Panc1 (cell line): ENCODE measurements at regions not wholly inside any gene's neighbourhood (a gene's known extent, or its start where the extent isn't known, plus 50 kb on each side); places are given as distances from the start of the nearest gene placed in this dataset.
"Not testable (repeated sequence)": the region's sequence is repeated elsewhere in the genome, so short reads cannot be mapped to it uniquely, and the experiment has no call there.

ENCODE experiments used
- ATAC-seq: fragments of 200-7000 bp; cut with Tn5 transposase; 2 replicates; pipeline ENCODE4 v1.9.1; 2020; ENCODE audit warnings: mild to moderate bottlenecking, moderate library complexity
- BruUV-seq: library from RNA; stranded (reverse); fragments of 400-500 nt; replicated peaks from 2 replicates; lab custom pipeline; 2021; lab: Mats Ljungman, UMichigan
- CTCF ChIA-PET: fragments of 300-600 bp; sonication (Branson Sonifier 250); formaldehyde crosslinking; loops from one replicate; lab custom pipeline; 2022; ENCODE audit warnings: antibody characterized with exemption; lab: Charles Lee
- POLR2A ChIA-PET: fragments of 300-600 bp; sonication (Branson Sonifier 250); formaldehyde crosslinking; loops from one replicate; lab custom pipeline; 2022; ENCODE audit warnings: antibody characterized with exemption; lab: Charles Lee
- DNase-seq: peaks from one replicate; pipeline ENCODE4 v3.0.0-alpha.2; 2010; ENCODE audit warnings: low read depth, low spot score
- H3K27ac ChIP-seq: 2 replicates; pipeline ENCODE4 v1.5.1; 2011; ENCODE audit warnings: mild to moderate bottlenecking, low read length, inconsistent platforms
- H3K27me3 ChIP-seq: fragments of 200-500 bp; sonication (Bioruptor generic); 2 replicates; pipeline ENCODE4 v1.6.0; 2014; ENCODE audit warnings: low read length, inconsistent platforms; ENCODE audit not compliant: control insufficient read depth, insufficient read depth
- H3K36me3 ChIP-seq: fragments of 200-500 bp; sonication (Bioruptor generic); 2 replicates; pipeline ENCODE4 v1.5.1; 2014; ENCODE audit warnings: inconsistent platforms, mild to moderate bottlenecking, low read length, moderate library complexity; ENCODE audit not compliant: control insufficient read depth, insufficient read depth
- H3K4me1 ChIP-seq: 2 replicates; pipeline ENCODE4 v1.5.1; 2011; ENCODE audit warnings: inconsistent platforms, mild to moderate bottlenecking, low read length, moderate library complexity; ENCODE audit not compliant: control insufficient read depth, insufficient read depth
- H3K4me3 ChIP-seq, 2 experiments: 2 replicates each; pipeline ENCODE4 v1.5.1; 2011 to 2012; ENCODE audit warnings: low read depth in 2 of 2, low read length in 2 of 2, mild to moderate bottlenecking in 2 of 2, inconsistent platforms in 1 of 2, moderate library complexity in 1 of 2
- H3K9me3 ChIP-seq: fragments of 200-500 bp; sonication (Bioruptor generic); 2 replicates; pipeline ENCODE4 v1.5.1; 2014; ENCODE audit warnings: low read depth, mild to moderate bottlenecking, inconsistent platforms, low read length, moderate library complexity; ENCODE audit not compliant: control insufficient read depth, insufficient read depth
- POLR2AphosphoS5 ChIP-seq: IDR thresholded peaks from 2 replicates; pipeline ENCODE4 v1.6.1; 2012; ENCODE audit warnings: mild to moderate bottlenecking, low read depth, low read length, moderate library complexity
- SIN3A ChIP-seq: IDR thresholded peaks from 2 replicates; pipeline ENCODE4 v1.6.1; 2012; ENCODE audit warnings: low read depth, mild to moderate bottlenecking, low read length, moderate library complexity, borderline replicate concordance; ENCODE audit not compliant: insufficient read depth
- TCF7L2 ChIP-seq: IDR thresholded peaks from 2 replicates; pipeline ENCODE4 v1.6.1; 2011; ENCODE audit warnings: mild to moderate bottlenecking, low read depth, low read length, inconsistent platforms
- in situ Hi-C: cut with HindIII; loops from 2 replicates; pipeline ENCODE4 v1.10.0; 2016; ENCODE audit warnings: low sequenced_read_pairs, low pct_unique_long_range_greater_than_20kb
- intact Hi-C: fragments of 100-400 bp; cut with micrococcal nuclease; formaldehyde crosslinking; loops from one replicate; pipeline ENCODE4 v1.10.0; 2022; ENCODE audit not compliant: unreplicated experiment
- TF ChIP-seq, protein P1 (sequence below): fragments of 450-650 bp; IDR thresholded peaks from 2 replicates; pipeline ENCODE4 v1.5.1; 2017; ENCODE audit warnings: mild to moderate bottlenecking
- TF ChIP-seq, protein P2 (sequence below), 2 experiments: IDR thresholded peaks; 2 replicates each; pipeline ENCODE4 v1.6.1; 2011 to 2012; ENCODE audit warnings: low read depth in 2 of 2, control low read depth in 1 of 2, low read length in 1 of 2, mild to moderate bottlenecking in 1 of 2, moderate library complexity in 1 of 2; ENCODE audit not compliant: insufficient read depth in 1 of 2

DNA sequence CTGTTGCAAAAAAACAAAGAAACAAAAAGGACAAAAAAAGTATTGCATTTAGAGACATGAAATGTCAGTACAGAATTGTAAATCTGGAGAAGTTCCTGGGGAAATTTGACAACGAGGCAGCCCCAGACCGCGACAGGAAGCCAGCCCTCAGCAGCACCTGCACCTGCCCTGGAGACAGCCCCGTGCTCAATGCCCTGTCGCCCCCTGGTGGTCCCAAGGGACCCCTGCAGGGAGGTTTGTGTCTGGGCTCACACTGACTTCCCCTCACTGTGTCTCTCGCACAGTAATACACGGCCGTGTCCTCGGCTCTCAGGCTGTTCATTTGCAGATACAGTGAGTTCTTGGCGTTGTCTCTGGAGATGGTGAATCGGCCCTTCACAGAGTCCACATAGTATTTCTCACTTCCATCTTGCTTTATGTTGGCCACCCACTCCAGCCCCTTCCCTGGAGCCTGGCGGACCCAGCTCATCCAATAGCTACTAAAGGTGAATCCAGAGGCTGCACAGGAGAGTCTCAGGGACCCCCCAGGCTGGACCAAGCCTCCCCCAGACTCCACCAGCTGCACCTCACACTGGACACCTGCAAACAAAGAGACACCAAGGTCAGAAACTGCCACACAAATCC lies 535.6 kb downstream of the TMEM121 start:
- POLR2A ChIA-PET, DNase-seq, in situ Hi-C loops, H3K36me3 ChIP-seq, H3K4me3 ChIP-seq, ATAC-seq, H3K9me3 ChIP-seq, H3K27ac ChIP-seq, H3K27me3 ChIP-seq, H3K4me1 ChIP-seq, BruUV-seq, CTCF ChIA-PET: not testable (repeated sequence)
- TF ChIP-seq, protein P1, sequence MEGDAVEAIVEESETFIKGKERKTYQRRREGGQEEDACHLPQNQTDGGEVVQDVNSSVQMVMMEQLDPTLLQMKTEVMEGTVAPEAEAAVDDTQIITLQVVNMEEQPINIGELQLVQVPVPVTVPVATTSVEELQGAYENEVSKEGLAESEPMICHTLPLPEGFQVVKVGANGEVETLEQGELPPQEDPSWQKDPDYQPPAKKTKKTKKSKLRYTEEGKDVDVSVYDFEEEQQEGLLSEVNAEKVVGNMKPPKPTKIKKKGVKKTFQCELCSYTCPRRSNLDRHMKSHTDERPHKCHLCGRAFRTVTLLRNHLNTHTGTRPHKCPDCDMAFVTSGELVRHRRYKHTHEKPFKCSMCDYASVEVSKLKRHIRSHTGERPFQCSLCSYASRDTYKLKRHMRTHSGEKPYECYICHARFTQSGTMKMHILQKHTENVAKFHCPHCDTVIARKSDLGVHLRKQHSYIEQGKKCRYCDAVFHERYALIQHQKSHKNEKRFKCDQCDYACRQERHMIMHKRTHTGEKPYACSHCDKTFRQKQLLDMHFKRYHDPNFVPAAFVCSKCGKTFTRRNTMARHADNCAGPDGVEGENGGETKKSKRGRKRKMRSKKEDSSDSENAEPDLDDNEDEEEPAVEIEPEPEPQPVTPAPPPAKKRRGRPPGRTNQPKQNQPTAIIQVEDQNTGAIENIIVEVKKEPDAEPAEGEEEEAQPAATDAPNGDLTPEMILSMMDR, result peak; percentile 64
- intact Hi-C loops, result loop anchor here (10.0 kb wide), 1 partner anchor 93 kb away; no protein-coding TSS in a partner anchor

DNA sequence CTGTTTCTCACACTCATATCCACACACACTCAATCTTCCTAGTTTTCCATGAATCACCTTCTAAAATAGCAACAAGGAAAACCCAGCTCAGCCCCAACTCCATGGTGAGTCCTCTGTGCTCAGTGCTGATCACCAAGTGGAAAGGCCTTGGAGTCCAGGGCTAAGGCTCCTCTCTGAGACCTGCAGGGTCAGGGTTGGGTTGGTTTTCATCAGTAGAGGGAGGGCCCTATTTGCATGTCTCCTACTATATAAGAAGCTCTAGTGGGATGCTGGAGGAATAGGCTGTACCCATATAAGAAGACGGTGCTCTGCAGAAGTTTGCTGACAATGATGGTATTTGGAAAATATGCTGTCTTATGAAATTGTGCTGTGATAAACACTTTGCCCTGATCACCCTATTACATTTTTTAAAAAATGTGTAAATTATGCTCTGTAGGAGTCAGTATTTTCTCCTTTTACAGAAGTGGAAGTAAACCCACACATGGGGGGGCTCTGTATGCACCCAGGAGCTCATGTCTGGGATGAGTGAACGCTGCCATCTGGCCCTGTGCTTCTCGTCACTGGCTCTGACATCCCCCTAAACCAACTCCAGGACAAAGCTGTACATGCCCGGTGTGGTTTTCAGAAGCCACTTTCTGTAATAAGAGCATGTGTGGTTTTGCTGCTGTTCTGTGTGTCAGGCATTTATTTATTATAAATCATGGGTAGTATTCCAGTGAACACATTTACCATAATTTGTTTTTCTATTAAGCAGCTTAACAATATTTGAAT lies 536.3 kb downstream of the TMEM121 start:
- intact Hi-C loops (loop anchor here (10.0 kb wide), 1 partner anchor 92 kb away; no protein-coding TSS in a partner anchor), in situ Hi-C loops (no loop called here)
- no TSS peak for BruUV-seq
- no peaks in the 10 kb centered on the region for H3K9me3 ChIP-seq
- ChIA-PET CTCF (no interaction called here), POLR2A (no interaction called here)
- no peaks in the 10 kb centered on the region for H3K4me1 ChIP-seq
- 0 out of 2 replicates have a peak, but pooled peaks cover 2% of the 10 kb centered on the region for H3K27me3 ChIP-seq
- H3K4me3 ChIP-seq, result no peak overlapping the region
- ATAC-seq (no peak), DNase-seq (no peak)
- H3K27ac ChIP-seq, result no peak overlapping the region
- TF ChIP-seq, protein P1, result no peak
- TF ChIP-seq, protein P2, sequence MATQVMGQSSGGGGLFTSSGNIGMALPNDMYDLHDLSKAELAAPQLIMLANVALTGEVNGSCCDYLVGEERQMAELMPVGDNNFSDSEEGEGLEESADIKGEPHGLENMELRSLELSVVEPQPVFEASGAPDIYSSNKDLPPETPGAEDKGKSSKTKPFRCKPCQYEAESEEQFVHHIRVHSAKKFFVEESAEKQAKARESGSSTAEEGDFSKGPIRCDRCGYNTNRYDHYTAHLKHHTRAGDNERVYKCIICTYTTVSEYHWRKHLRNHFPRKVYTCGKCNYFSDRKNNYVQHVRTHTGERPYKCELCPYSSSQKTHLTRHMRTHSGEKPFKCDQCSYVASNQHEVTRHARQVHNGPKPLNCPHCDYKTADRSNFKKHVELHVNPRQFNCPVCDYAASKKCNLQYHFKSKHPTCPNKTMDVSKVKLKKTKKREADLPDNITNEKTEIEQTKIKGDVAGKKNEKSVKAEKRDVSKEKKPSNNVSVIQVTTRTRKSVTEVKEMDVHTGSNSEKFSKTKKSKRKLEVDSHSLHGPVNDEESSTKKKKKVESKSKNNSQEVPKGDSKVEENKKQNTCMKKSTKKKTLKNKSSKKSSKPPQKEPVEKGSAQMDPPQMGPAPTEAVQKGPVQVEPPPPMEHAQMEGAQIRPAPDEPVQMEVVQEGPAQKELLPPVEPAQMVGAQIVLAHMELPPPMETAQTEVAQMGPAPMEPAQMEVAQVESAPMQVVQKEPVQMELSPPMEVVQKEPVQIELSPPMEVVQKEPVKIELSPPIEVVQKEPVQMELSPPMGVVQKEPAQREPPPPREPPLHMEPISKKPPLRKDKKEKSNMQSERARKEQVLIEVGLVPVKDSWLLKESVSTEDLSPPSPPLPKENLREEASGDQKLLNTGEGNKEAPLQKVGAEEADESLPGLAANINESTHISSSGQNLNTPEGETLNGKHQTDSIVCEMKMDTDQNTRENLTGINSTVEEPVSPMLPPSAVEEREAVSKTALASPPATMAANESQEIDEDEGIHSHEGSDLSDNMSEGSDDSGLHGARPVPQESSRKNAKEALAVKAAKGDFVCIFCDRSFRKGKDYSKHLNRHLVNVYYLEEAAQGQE (IDR thresholded peaks at IDR 0.05; ENCODE audit: insufficient read depth in 1 of 2, low read depth in 2 of 2, low read length in 1 of 2), result no peak
- TF ChIP-seq TCF7L2 (no peak), SIN3A (no peak), POLR2AphosphoS5 (no peak)
- H3K36me3 ChIP-seq, result no peaks in the 10 kb centered on the region
